Testis (tissue), 2 donors: ENCODE measurements at regions not wholly inside any gene's neighbourhood (a gene's known extent, or its start where the extent isn't known, plus 50 kb on each side); places are given as distances from the start of the nearest gene placed in this dataset.

Experiments
- DNase-seq: peaks from one replicate; pipeline ENCODE4 v3.0.0-alpha.2; 2019
- H3K27ac ChIP-seq, 2 donors: fragments of 200-600 bp; sonication (generic); one replicate each; pipeline ENCODE4 v1.5.1; 2019
- H3K27me3 ChIP-seq: fragments of 200-600 bp; sonication (generic); one replicate; pipeline ENCODE4 v1.5.1; 2019
- H3K36me3 ChIP-seq: fragments of 200-600 bp; sonication (generic); one replicate; pipeline ENCODE4 v1.5.1; 2017; ENCODE audit warnings: low read depth; ENCODE audit errors: missing control alignments
- H3K4me1 ChIP-seq: fragments of 200-600 bp; sonication (generic); one replicate; pipeline ENCODE4 v1.5.1; 2019
- H3K4me3 ChIP-seq, 2 donors: fragments of 200-600 bp; sonication (generic); one replicate each; pipeline ENCODE4 v1.5.1; 2017 to 2019
- H3K9me3 ChIP-seq: fragments of 200-600 bp; sonication (generic); one replicate; pipeline ENCODE4 v1.5.1; 2017
- POLR2A ChIP-seq: fragments of 450-650 bp; IDR thresholded peaks from one replicate; pipeline ENCODE4 v1.6.1; 2017; ENCODE audit warnings: antibody characterized with exemption, mild to moderate bottlenecking, moderate library complexity
- WGBS, 2 donors: methylation state at CpG; one replicate each; pipeline ENCODE4 v1.1.5; 2018; 5-methylcytosine and 5-hydroxymethylcytosine counted together
- intact Hi-C: fragments of 100-400 bp; cut with DNase I; formaldehyde crosslinking; loops from one replicate; pipeline ENCODE4 v1.15.1; 2023; ENCODE audit warnings: low total_unique reads
- TF ChIP-seq, protein P1 (sequence below), 3 experiments: fragments of 450-650 bp in 2 of 3; fragments of 200-600 bp in 1 of 3; sonication (generic) in 1 of 3; IDR thresholded peaks; one replicate each; pipeline ENCODE4 v1.5.1; 2016 to 2019; ENCODE audit warnings: antibody characterized with exemption in 3 of 3, mild to moderate bottlenecking in 2 of 3, moderate library complexity in 1 of 3

DNA sequence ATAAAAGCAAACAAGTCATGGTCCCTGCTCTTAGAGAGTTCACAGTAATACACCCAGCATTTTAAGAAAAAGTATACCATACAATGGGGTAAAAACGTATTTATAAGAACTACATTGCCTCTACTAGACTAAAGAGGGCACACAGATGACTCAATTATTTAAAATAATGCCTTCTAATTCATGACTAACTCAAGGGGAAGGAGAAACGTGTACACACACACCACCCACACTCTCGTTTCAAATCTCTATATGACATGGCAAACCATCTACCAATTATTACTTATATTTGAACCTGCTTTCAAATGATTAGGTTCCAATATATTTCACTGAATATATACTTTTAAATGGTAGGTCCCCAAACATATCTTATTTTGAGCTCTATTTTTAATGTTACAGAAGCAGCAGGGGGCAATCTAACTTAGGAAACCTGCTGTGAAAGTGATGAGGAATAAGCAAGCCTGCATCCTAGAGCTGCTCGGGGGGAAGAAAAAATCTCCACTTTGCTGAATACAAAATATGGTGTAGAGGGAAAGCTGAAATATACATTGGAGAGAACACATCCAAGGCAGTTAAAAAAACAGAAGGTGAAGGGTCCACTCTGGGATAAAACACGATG is 232.4 kb upstream of the PSMD7 start:
- Histone ChIP-seq H3K27ac (no peak overlapping the region), H3K27me3 (no peaks in the 10 kb centered on the region), H3K36me3 (no peaks in the 10 kb centered on the region), H3K4me3 (no peak overlapping the region), H3K9me3 (no peaks in the 10 kb centered on the region), H3K4me1 (no peaks in the 10 kb centered on the region)
- DNase-seq = no peak
- intact Hi-C loops = no loop called here
- TF ChIP-seq POLR2A = no peak
- TF ChIP-seq, protein P1, sequence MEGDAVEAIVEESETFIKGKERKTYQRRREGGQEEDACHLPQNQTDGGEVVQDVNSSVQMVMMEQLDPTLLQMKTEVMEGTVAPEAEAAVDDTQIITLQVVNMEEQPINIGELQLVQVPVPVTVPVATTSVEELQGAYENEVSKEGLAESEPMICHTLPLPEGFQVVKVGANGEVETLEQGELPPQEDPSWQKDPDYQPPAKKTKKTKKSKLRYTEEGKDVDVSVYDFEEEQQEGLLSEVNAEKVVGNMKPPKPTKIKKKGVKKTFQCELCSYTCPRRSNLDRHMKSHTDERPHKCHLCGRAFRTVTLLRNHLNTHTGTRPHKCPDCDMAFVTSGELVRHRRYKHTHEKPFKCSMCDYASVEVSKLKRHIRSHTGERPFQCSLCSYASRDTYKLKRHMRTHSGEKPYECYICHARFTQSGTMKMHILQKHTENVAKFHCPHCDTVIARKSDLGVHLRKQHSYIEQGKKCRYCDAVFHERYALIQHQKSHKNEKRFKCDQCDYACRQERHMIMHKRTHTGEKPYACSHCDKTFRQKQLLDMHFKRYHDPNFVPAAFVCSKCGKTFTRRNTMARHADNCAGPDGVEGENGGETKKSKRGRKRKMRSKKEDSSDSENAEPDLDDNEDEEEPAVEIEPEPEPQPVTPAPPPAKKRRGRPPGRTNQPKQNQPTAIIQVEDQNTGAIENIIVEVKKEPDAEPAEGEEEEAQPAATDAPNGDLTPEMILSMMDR (IDR thresholded peaks at IDR 0.05) = peak in 1 of 3 experiments; percentile 9
- 71% methylated on average over 5 of the region's 5 CpGs for WGBS, 2 donors

DNA sequence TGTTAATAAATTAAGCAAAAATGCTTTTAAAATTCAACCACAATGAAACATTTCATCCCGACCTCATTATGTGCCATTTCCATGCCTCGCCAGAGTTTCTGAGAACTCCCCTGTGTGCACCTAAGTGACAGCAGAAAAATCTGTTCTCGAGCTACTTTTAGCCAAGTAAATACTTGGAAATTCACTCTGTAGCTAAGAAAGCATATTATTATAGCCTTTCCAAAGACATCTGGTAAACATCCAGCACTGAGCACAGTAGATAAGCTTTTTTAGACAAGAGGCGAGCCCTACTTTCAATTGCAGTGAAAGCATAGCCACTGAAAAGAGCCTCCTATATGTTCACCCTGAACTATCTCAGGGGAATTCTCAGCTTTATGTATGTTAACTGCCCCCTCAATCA is 242.8 kb upstream of the PSMD7 start:
- no peak for TF ChIP-seq POLR2A
- TF ChIP-seq, protein P1 (IDR thresholded peaks at IDR 0.05) = no peak
- 49 to 56% methylated on average over 4 of the region's 4 CpGs for WGBS, 2 donors

GRCh38 chr16:74053312-74053711 is 243.3 kb upstream of the PSMD7 start:
- Histone ChIP-seq H3K27me3 (no peaks in the 10 kb centered on the region), H3K4me3 (no peak overlapping the region), H3K36me3 (no peaks in the 10 kb centered on the region), H3K4me1 (no peaks in the 10 kb centered on the region), H3K9me3 (no peaks in the 10 kb centered on the region), H3K27ac (no peak overlapping the region)
- TF ChIP-seq, protein P1 (IDR thresholded peaks at IDR 0.05) = no peak
- no peak for TF ChIP-seq POLR2A
- intact Hi-C loops = no loop called here
- WGBS, 2 donors = 58 to 63% methylated on average over 1 of the region's 1 CpG
- no peak for DNase-seq

More for the DNA sequence above, 242.8 kb upstream of the PSMD7 start:
- no peaks in the 10 kb centered on the region for H3K9me3 ChIP-seq
- H3K36me3 ChIP-seq = no peaks in the 10 kb centered on the region
- no peak overlapping the region for H3K4me3 ChIP-seq
- H3K4me1 ChIP-seq = no peaks in the 10 kb centered on the region
- H3K27ac ChIP-seq = no peak overlapping the region
- DNase-seq = no peak
- intact Hi-C loops = no loop called here
- no peaks in the 10 kb centered on the region for H3K27me3 ChIP-seq

DNA sequence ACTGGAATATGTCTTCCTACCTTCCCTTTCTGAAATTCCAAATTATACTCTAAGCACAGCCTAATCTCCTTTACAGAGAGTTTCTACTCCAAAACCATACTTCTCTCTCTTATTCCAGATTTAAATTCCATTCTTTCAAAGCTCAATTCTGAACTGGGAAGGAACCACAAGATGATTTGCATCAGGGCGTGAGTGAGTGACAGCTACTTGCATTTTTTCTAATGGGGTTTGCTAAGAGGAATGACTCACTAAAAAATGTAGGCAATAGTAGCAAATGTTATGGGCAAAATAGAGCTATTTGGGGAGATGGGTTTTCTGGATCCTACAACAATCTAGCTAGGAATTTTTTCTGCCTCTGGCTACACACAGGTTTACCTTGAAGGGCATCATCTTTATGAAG is 244.6 kb upstream of the PSMD7 start:
- TF ChIP-seq, protein P1 (IDR thresholded peaks at IDR 0.05) = no peak
- no peak for TF ChIP-seq POLR2A
- Histone ChIP-seq H3K27me3 (no peaks in the 10 kb centered on the region), H3K36me3 (no peaks in the 10 kb centered on the region), H3K4me1 (no peaks in the 10 kb centered on the region), H3K9me3 (no peaks in the 10 kb centered on the region), H3K27ac (no peak overlapping the region), H3K4me3 (no peak overlapping the region)
- WGBS, 2 donors = 75 to 85% methylated on average over 1 of the region's 1 CpG
- DNase-seq = no peak
- intact Hi-C loops = no loop called here

DNA sequence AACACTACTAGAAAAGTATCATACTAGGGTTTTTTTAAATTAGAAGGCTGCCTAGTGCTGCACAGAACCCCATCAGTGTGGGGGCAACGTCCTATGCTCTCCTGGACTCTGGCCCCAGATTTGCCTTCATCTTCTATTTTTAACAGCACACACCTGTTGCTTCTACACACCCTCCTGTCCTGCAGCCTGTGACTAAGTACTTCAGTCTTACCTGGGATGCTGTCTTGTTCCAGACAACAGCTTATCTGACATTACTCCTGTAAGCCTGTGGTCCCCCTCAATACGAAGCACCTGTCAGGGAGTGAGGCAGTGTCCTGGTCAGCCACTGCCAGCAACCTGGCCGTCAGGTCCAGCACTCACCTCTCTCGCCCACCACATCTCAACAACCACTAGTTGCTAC is 247.6 kb upstream of the PSMD7 start:
- Histone ChIP-seq H3K9me3 (no peaks in the 10 kb centered on the region), H3K27ac (no peak overlapping the region), H3K36me3 (no peaks in the 10 kb centered on the region), H3K4me1 (no peaks in the 10 kb centered on the region), H3K27me3 (no peaks in the 10 kb centered on the region), H3K4me3 (no peak overlapping the region)
- TF ChIP-seq, protein P1 (IDR thresholded peaks at IDR 0.05) = no peak
- TF ChIP-seq POLR2A = no peak
- 81 to 86% methylated on average over 4 of the region's 4 CpGs for WGBS, 2 donors
- DNase-seq = no peak
- intact Hi-C loops = no loop called here
